Psoas muscle (tissue), 7 donors: ENCODE measurements at regions not wholly inside any gene's neighbourhood (a gene's known extent, or its start where the extent isn't known, plus 50 kb on each side); places are given as distances from the start of the nearest gene placed in this dataset.

ENCODE experiments used
- ATAC-seq, 4 donors: fragments of 200-7000 bp; cut with Tn5 transposase; one replicate each; pipeline ENCODE4 v1.9.1; 2020; ENCODE audit warnings: moderate library complexity in 3 of 4, mild to moderate bottlenecking in 2 of 4
- DNase-seq, 2 donors: peaks; one replicate each; pipeline ENCODE4 v3.0.0-alpha.2; 2020
- H3K27ac ChIP-seq: fragments of 200-600 bp; one replicate; pipeline ENCODE4 v1.8.0; 2022
- H3K27me3 ChIP-seq, 3 donors: fragments of 200-600 bp in 1 of 3; one replicate each; pipeline versions ENCODE4 v1.6.1 to v1.8.0; 2013 to 2022; ENCODE audit warnings: low read length in 2 of 3, mild to moderate bottlenecking in 2 of 3, moderate library complexity in 1 of 3; ENCODE audit not compliant: insufficient read depth in 3 of 3
- H3K36me3 ChIP-seq, 2 donors: fragments of 200-600 bp in 1 of 2; one replicate each; pipeline versions ENCODE4 v1.6.1 to v1.8.0; 2013 to 2022; ENCODE audit warnings: low read depth in 1 of 2, mild to moderate bottlenecking in 1 of 2, moderate library complexity in 1 of 2; ENCODE audit not compliant: insufficient read depth in 1 of 2
- H3K4me1 ChIP-seq: fragments of 200-600 bp; one replicate; pipeline ENCODE4 v1.8.0; 2022
- H3K4me3 ChIP-seq: fragments of 200-600 bp; one replicate; pipeline ENCODE4 v1.8.0; 2022; ENCODE audit warnings: mild to moderate bottlenecking
- H3K9me3 ChIP-seq: fragments of 200-600 bp; one replicate; pipeline ENCODE4 v1.8.0; 2022
- CTCF ChIP-seq: fragments of 200-600 bp; IDR thresholded peaks from one replicate; pipeline ENCODE4 v1.8.0; 2022; ENCODE audit warnings: antibody characterized with exemption
- WGBS, 3 donors: extraction: QIAGEN DNeasy Blood & Tissue Kit; methylation state at CpG; one replicate each; pipeline versions ENCODE4 v1.1.6 to v1.1.7; 2013; 5-methylcytosine and 5-hydroxymethylcytosine counted together
- intact Hi-C, 2 donors: fragments of 100-400 bp; cut with DNase I; formaldehyde crosslinking; loops; one replicate each; pipeline versions ENCODE4 v1.11.0 to v1.14.2; 2022
- donor health status: healthy with polysubstance abuse.
- donor health status: DM: no; HTN: no; CAD: no; lungs with moderate emphysema.
- donor health status: Bipolar disorder and iron deficiency.
- donor health status: healthy.
- donor health status: DM: yes; HTN: yes; CAD: no.
- donor health status: DM: no; HTN: no; CAD: no.
- donor health status: DM: yes; HTN: yes; CAD: no.

GRCh38 chr6:134683783-134684422 is 266.0 kb downstream of the ALDH8A1 start:
- H3K27ac ChIP-seq = no peak overlapping the region
- intact Hi-C loops = no loop called here
- H3K36me3 ChIP-seq = no peaks in the 10 kb centered on the region
- H3K9me3 ChIP-seq = no peaks in the 10 kb centered on the region
- DNase-seq (no peak), ATAC-seq (no peak)
- TF ChIP-seq CTCF = no peak
- no peak overlapping the region for H3K4me3 ChIP-seq
- peaks cover 6% of the 10 kb centered on the region for H3K4me1 ChIP-seq
- H3K27me3 ChIP-seq = no peaks in the 10 kb centered on the region
- 56 to 69% (median 58%) methylated on average over 2 of the region's 2 CpGs for WGBS, 3 donors

GRCh38 chr6:134680433-134680832 is 269.5 kb downstream of the ALDH8A1 start:
- DNase-seq (no peak), ATAC-seq (no peak)
- intact Hi-C loops = no loop called here
- Histone ChIP-seq H3K4me1 (no peaks in the 10 kb centered on the region), H3K27me3 (no peaks in the 10 kb centered on the region), H3K4me3 (no peak overlapping the region), H3K9me3 (no peaks in the 10 kb centered on the region), H3K27ac (no peak overlapping the region), H3K36me3 (no peaks in the 10 kb centered on the region)
- TF ChIP-seq CTCF = no peak
- WGBS, 3 donors = 95 to 100% (median 98%) methylated on average over 1 of the region's 1 CpG

DNA sequence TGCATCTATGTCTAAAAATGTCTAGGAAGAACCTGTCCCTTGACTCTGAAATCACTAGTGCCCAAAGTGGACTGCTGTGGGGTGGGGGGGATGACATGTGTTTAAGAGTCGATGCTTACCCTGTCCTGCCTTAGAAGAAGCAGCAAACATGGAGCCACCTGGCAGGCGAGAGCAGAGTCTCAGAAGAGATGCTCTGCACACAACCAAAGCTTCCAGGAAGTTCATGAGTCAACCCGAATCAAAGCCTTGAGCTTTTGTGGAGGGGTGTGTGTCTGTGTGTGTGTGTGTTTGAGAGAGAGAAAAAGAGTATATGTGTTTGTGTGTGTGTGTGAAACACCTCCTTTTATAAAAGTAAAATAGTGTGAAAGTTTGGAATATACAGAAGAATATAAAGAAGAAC is 269.9 kb downstream of the ALDH8A1 start:
- H3K4me3 ChIP-seq = no peak overlapping the region

DNA sequence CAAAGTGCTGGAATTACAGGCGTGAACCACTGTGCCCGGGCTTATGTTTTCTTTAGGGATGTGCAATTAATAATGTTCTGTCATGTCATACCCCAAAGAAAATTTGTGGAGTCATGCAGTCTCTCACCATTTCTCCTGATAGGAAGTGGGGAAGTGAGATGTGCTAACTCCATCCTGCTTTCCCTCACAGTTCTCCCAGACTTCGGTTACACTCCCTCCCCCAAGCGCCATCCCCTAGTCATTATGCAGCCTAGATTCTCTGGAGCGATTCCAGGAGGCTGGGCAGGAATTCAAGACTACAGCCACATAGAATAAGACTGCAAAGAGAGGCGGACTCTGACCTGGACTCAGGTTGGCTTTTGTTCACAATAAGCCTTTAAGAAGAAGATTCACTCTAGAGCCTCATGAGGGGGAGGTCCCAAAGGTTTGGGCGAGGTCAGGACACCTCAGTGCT is 271.4 kb downstream of the ALDH8A1 start:
- Histone ChIP-seq H3K36me3 (no peaks in the 10 kb centered on the region), H3K9me3 (no peaks in the 10 kb centered on the region), H3K27me3 (no peaks in the 10 kb centered on the region), H3K27ac (no peak overlapping the region), H3K4me1 (no peaks in the 10 kb centered on the region), H3K4me3 (no peak overlapping the region)
- intact Hi-C loops = no loop called here
- no peak for DNase-seq
- WGBS, 3 donors = 49 to 67% (median 63%) methylated on average over 7 of the region's 7 CpGs
- no peak for TF ChIP-seq CTCF
- ATAC-seq = no peak

More for the DNA sequence above, 269.9 kb downstream of the ALDH8A1 start:
- WGBS, 3 donors = 89 to 95% (median 91%) methylated on average over 3 of the region's 3 CpGs
- no peaks in the 10 kb centered on the region for H3K9me3 ChIP-seq
- TF ChIP-seq CTCF = no peak
- intact Hi-C loops = no loop called here
- no peaks in the 10 kb centered on the region for H3K36me3 ChIP-seq
- no peaks in the 10 kb centered on the region for H3K4me1 ChIP-seq
- H3K27ac ChIP-seq = no peak overlapping the region
- no peaks in the 10 kb centered on the region for H3K27me3 ChIP-seq
- ATAC-seq (no peak), DNase-seq (no peak)
